Endodermal cell (in vitro differentiated cells): ENCODE measurements at regions not wholly inside any gene's neighbourhood (a gene's known extent, or its start where the extent isn't known, plus 50 kb on each side); places are given as distances from the start of the nearest gene placed in this dataset.

Experiments
- DNase-seq: peaks from one replicate; pipeline ENCODE4 v3.0.0-alpha.2; 2017
- H3K27ac ChIP-seq: 2 replicates; pipeline ENCODE4 v1.5.1; 2013; ENCODE audit warnings: mild to moderate bottlenecking, low read depth, low read length, moderate library complexity
- H3K27me3 ChIP-seq: 2 replicates; pipeline ENCODE4 v1.6.1; 2013; ENCODE audit warnings: mild to moderate bottlenecking, low read length, moderate library complexity; ENCODE audit not compliant: insufficient read depth, control insufficient read depth, poor library complexity, severe bottlenecking
- H3K36me3 ChIP-seq: 2 replicates; pipeline ENCODE4 v1.7.0; 2013; ENCODE audit warnings: mild to moderate bottlenecking, low read length, moderate library complexity; ENCODE audit not compliant: control insufficient read depth, insufficient read depth
- H3K4me1 ChIP-seq: one replicate; pipeline ENCODE4 v1.7.0; 2013; ENCODE audit warnings: low read length; ENCODE audit not compliant: control insufficient read depth, insufficient read depth
- H3K4me3 ChIP-seq: 2 replicates; pipeline ENCODE4 v1.5.1; 2013; ENCODE audit warnings: mild to moderate bottlenecking, low read length, moderate library complexity
- H3K9ac ChIP-seq: 2 replicates; pipeline ENCODE4 v1.6.1; 2013; ENCODE audit warnings: mild to moderate bottlenecking, low read length, moderate library complexity; ENCODE audit not compliant: poor library complexity, severe bottlenecking; ENCODE audit errors: extremely low read depth
- H3K9me3 ChIP-seq: 2 replicates; pipeline ENCODE4 v1.6.1; 2013; ENCODE audit warnings: mild to moderate bottlenecking, low read length, moderate library complexity; ENCODE audit not compliant: control insufficient read depth
- H3K27ac Mint-ChIP-seq: 2 replicates; pipeline ENCODE4 v1.8.0; 2020; ENCODE audit warnings: mixed read lengths
- H3K27me3 Mint-ChIP-seq: 2 replicates; pipeline ENCODE4 v1.8.0; 2021; ENCODE audit warnings: mild to moderate bottlenecking, mixed read lengths; ENCODE audit not compliant: insufficient read depth
- H3K36me3 Mint-ChIP-seq: 2 replicates; pipeline ENCODE4 v1.8.0; 2020; ENCODE audit warnings: low read depth, mixed read lengths
- H3K4me1 Mint-ChIP-seq: 2 replicates; pipeline ENCODE4 v1.8.0; 2020; ENCODE audit warnings: mixed read lengths
- H3K4me3 Mint-ChIP-seq: 2 replicates; pipeline ENCODE4 v1.8.0; 2020; ENCODE audit warnings: mild to moderate bottlenecking, moderate library complexity, mixed read lengths
- H3K9me3 Mint-ChIP-seq: 2 replicates; pipeline ENCODE4 v1.8.0; 2020; ENCODE audit warnings: mild to moderate bottlenecking, mixed read lengths
- WGBS, 2 experiments: methylation state at CpG; one replicate each; pipeline versions ENCODE4 v1.1.5 to v1.1.7; 2013; ENCODE audit warnings: missing lambda C conversion rate in 2 of 2, mixed read lengths in 1 of 2; ENCODE audit not compliant: insufficient coverage in 1 of 2, insufficient read length in 1 of 2; 5-methylcytosine and 5-hydroxymethylcytosine counted together
- TF ChIP-seq, protein P1 (sequence below): fragments of 200-600 bp; sonication (generic); conservative IDR thresholded peaks from 2 replicates; pipeline ENCODE4 v1.5.0; 2021; ENCODE audit warnings: antibody characterized with exemption, mild to moderate bottlenecking

DNA sequence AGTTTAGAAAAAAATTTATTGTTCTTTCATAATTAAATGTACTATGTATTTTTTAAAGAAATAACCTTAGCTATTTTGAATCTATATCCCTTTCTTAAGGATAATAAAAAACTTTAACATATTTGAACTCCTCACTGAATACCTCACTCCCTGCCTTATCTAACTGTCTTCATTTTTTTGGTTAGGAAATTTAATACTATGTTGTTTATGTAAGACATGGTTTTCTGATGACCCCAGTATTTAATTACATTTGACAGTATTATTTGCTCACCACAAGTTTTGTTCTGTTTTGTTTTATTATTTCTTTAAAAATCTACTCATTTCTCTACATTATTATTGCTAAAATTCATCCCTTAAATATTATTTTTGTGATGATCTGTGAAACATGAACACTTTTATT, 394.4 kb upstream of the ADGRB3 start:
- TF ChIP-seq, protein P1, sequence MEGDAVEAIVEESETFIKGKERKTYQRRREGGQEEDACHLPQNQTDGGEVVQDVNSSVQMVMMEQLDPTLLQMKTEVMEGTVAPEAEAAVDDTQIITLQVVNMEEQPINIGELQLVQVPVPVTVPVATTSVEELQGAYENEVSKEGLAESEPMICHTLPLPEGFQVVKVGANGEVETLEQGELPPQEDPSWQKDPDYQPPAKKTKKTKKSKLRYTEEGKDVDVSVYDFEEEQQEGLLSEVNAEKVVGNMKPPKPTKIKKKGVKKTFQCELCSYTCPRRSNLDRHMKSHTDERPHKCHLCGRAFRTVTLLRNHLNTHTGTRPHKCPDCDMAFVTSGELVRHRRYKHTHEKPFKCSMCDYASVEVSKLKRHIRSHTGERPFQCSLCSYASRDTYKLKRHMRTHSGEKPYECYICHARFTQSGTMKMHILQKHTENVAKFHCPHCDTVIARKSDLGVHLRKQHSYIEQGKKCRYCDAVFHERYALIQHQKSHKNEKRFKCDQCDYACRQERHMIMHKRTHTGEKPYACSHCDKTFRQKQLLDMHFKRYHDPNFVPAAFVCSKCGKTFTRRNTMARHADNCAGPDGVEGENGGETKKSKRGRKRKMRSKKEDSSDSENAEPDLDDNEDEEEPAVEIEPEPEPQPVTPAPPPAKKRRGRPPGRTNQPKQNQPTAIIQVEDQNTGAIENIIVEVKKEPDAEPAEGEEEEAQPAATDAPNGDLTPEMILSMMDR: no peak
- no peak overlapping the region for H3K4me3 Mint-ChIP-seq
- H3K36me3 Mint-ChIP-seq: no peaks in the 10 kb centered on the region

DNA sequence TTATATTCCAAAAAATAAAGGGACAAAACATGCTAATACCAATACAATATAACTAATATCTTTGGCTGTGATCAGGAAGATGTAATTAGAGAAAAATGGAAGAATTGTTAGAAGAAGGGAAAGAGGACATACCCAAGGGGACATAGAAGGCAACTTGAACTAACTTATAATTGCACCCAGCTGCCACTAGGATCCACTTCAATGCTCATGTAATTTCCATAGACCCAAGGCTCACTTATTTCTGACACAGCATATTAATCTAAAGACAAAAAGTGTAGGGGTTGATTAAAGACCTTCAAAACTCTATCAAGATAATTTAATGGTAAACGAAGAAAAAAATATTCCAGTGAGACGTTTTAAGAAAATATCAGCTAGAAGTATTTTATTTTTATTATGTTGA, 396.0 kb upstream of the ADGRB3 start:
- H3K36me3 Mint-ChIP-seq: no peaks in the 10 kb centered on the region
- TF ChIP-seq, protein P1: peak; percentile 49
- H3K27me3 Mint-ChIP-seq: no peaks in the 10 kb centered on the region
- WGBS, 2 experiments: 93% methylated on average over 2 of the region's 2 CpGs; no CpG with 5 or more reads in 1 of the 2 experiments
- no peak overlapping the region for H3K4me3 Mint-ChIP-seq
- Histone ChIP-seq H3K4me3 (no peak overlapping the region), H3K27me3 (no peaks in the 10 kb centered on the region), H3K27ac (no peak overlapping the region), H3K36me3 (no peaks in the 10 kb centered on the region), H3K9me3 (no peaks in the 10 kb centered on the region), H3K4me1 (peaks cover 4% of the 10 kb centered on the region), H3K9ac (no peak overlapping the region)
- H3K9me3 Mint-ChIP-seq: no peaks in the 10 kb centered on the region
- H3K4me1 Mint-ChIP-seq: peaks cover 12% of the 10 kb centered on the region
- H3K27ac Mint-ChIP-seq: no peak overlapping the region
- DNase-seq: no peak

More for the DNA sequence above, 394.4 kb upstream of the ADGRB3 start:
- Histone ChIP-seq H3K27me3 (no peaks in the 10 kb centered on the region), H3K27ac (no peak overlapping the region), H3K9me3 (no peaks in the 10 kb centered on the region), H3K4me3 (no peak overlapping the region), H3K9ac (no peak overlapping the region), H3K4me1 (no peaks in the 10 kb centered on the region), H3K36me3 (no peaks in the 10 kb centered on the region)
- Mint-ChIP-seq H3K27me3 (no peaks in the 10 kb centered on the region), H3K27ac (no peak overlapping the region), H3K4me1 (no peaks in the 10 kb centered on the region), H3K9me3 (no peaks in the 10 kb centered on the region)
- DNase-seq: no peak

DNA sequence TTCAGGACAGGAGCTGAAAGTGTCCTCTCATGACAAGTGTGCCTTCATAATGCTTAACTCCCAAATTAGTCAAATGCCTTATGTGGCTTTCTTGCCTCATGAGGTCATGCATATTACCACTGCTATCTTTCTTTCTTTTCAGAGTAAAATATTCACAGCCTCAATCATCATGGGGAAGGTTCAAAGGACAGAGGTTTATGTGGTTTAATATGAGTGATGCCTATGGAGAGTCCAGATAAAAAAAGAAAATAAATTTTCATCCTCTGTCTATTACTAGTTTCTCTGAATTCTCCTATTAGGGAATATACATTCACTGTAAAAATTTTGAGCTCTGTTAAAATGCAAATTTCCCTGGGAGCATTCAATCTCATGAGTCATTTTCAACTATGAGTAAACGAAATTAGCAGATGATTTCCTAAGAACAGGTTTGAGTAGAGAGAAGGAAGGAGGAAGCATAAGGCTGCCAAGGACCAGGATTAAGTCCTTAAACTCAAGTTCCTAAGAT, 396.9 kb upstream of the ADGRB3 start:
- H3K27me3 Mint-ChIP-seq: no peaks in the 10 kb centered on the region
- H3K9me3 ChIP-seq: no peaks in the 10 kb centered on the region
- no peak overlapping the region for H3K27ac ChIP-seq
- no peaks in the 10 kb centered on the region for H3K9me3 Mint-ChIP-seq
- DNase-seq: no peak
- H3K4me1 Mint-ChIP-seq: peaks cover 12% of the 10 kb centered on the region
- H3K36me3 Mint-ChIP-seq: no peaks in the 10 kb centered on the region
- peaks cover 4% of the 10 kb centered on the region for H3K4me1 ChIP-seq
- WGBS, 2 experiments: 65 to 83% methylated on average over 1 of the region's 1 CpG
- no peak overlapping the region for H3K4me3 Mint-ChIP-seq
- H3K27me3 ChIP-seq: no peaks in the 10 kb centered on the region
- no peak overlapping the region for H3K9ac ChIP-seq
- TF ChIP-seq, protein P1: no peak
- no peak overlapping the region for H3K4me3 ChIP-seq
- no peak overlapping the region for H3K27ac Mint-ChIP-seq
- H3K36me3 ChIP-seq: no peaks in the 10 kb centered on the region
